MM.1S (cell line): ENCODE measurements at regions not wholly inside any gene's neighbourhood (a gene's known extent, or its start where the extent isn't known, plus 50 kb on each side); places are given as distances from the start of the nearest gene placed in this dataset.

Experiments
- DNase-seq: peaks from one replicate; pipeline ENCODE4 v3.0.0-alpha.2; 2015
- H2AFZ ChIP-seq: fragments of 300-600 bp; sonication (generic); 2 replicates; pipeline ENCODE4 v1.6.0; 2016; ENCODE audit warnings: antibody characterized with exemption, low read length
- H3F3A ChIP-seq: fragments of 300-600 bp; sonication (generic); 2 replicates; pipeline ENCODE4 v1.6.1; 2016; ENCODE audit warnings: mild to moderate bottlenecking, antibody characterized with exemption, low read length, moderate library complexity, mixed read lengths; ENCODE audit not compliant: insufficient read depth
- H3K27ac ChIP-seq: fragments of 300-600 bp; sonication (generic); 2 replicates; pipeline ENCODE4 v1.5.1; 2016; ENCODE audit warnings: mild to moderate bottlenecking, low read length
- H3K27me3 ChIP-seq: fragments of 300-600 bp; sonication (generic); replicated peaks from 2 replicates; pipeline ENCODE4 v1.6.0; 2016; ENCODE audit warnings: low read length; ENCODE audit not compliant: insufficient read depth
- H3K36me3 ChIP-seq: fragments of 300-600 bp; sonication (generic); replicated peaks from 2 replicates; pipeline ENCODE4 v1.6.1; 2016; ENCODE audit warnings: mild to moderate bottlenecking, low read length, mixed read lengths; ENCODE audit not compliant: insufficient read depth
- H3K4me1 ChIP-seq: fragments of 300-600 bp; sonication (generic); 2 replicates; pipeline ENCODE4 v1.6.1; 2016; ENCODE audit warnings: low read length, mixed read lengths
- H3K4me2 ChIP-seq: fragments of 300-600 bp; sonication (generic); 2 replicates; pipeline ENCODE4 v1.6.0; 2016; ENCODE audit warnings: low read depth, low read length
- H3K4me3 ChIP-seq: fragments of 300-600 bp; sonication (generic); 2 replicates; pipeline ENCODE4 v1.5.1; 2016; ENCODE audit warnings: low read length, mixed read lengths
- H3K79me2 ChIP-seq: fragments of 300-600 bp; sonication (generic); 2 replicates; pipeline ENCODE4 v1.6.1; 2016; ENCODE audit warnings: mixed run types, low read length, mixed read lengths
- H3K9ac ChIP-seq: fragments of 300-600 bp; sonication (generic); 2 replicates; pipeline ENCODE4 v1.6.1; 2016; ENCODE audit warnings: low read length, mixed read lengths
- H3K9me2 ChIP-seq: fragments of 300-600 bp; sonication (generic); replicated peaks from 2 replicates; pipeline ENCODE4 v1.6.1; 2016; ENCODE audit warnings: mild to moderate bottlenecking, low read length, mixed read lengths; ENCODE audit not compliant: insufficient read depth
- H3K9me3 ChIP-seq: fragments of 300-600 bp; sonication (generic); replicated peaks from 2 replicates; pipeline ENCODE4 v1.6.1; 2016; ENCODE audit warnings: mild to moderate bottlenecking, low read length, mixed read lengths; ENCODE audit not compliant: insufficient read depth
- H4K20me1 ChIP-seq: fragments of 300-600 bp; sonication (generic); 2 replicates; pipeline ENCODE4 v1.6.1; 2016; ENCODE audit warnings: mild to moderate bottlenecking, low read length, moderate library complexity, mixed read lengths; ENCODE audit not compliant: insufficient read depth
- CTCF ChIP-seq: fragments of 300-600 bp; sonication (generic); IDR thresholded peaks from 2 replicates; pipeline ENCODE4 v1.5.1; 2016; ENCODE audit warnings: antibody characterized with exemption, low read length, mixed read lengths
- EZH2 ChIP-seq: fragments of 300-600 bp; sonication (generic); optimal IDR thresholded peaks from 2 replicates; pipeline ENCODE3; 2017; ENCODE audit warnings: low read depth, mild to moderate bottlenecking, antibody characterized with exemption, low read length, mixed read lengths
- EZH2phosphoT487 ChIP-seq: fragments of 300-600 bp; sonication (generic); IDR thresholded peaks from 2 replicates; pipeline ENCODE4 v1.6.1; 2018; ENCODE audit warnings: antibody characterized with exemption, low read length

GRCh38 chr13:47798194-47798593 is 202.9 kb downstream of the SUCLA2 start:
- no peak for DNase-seq
- Histone ChIP-seq H3K4me1 (no peaks in the 10 kb centered on the region), H3K36me3 (no peaks in the 10 kb centered on the region), H3F3A (no peaks in the 10 kb centered on the region), H2AFZ (no peak overlapping the region), H3K79me2 (no peaks in the 10 kb centered on the region), H3K9ac (no peak overlapping the region), H3K9me3 (no peaks in the 10 kb centered on the region), H3K4me3 (no peak overlapping the region), H4K20me1 (no peaks in the 10 kb centered on the region), H3K27ac (no peak overlapping the region), H3K4me2 (no peak overlapping the region), H3K9me2 (no peaks in the 10 kb centered on the region), H3K27me3 (no peaks in the 10 kb centered on the region)
- TF ChIP-seq CTCF (no peak), EZH2phosphoT487 (no peak), EZH2 (no peak)

- no peaks in the 10 kb centered on the region for H3K9me3 ChIP-seq
- H3K9ac ChIP-seq, result no peak overlapping the region
- no peak for DNase-seq
- no peaks in the 10 kb centered on the region for H3K9me2 ChIP-seq
- H3K36me3 ChIP-seq, result no peaks in the 10 kb centered on the region
- no peak for TF ChIP-seq EZH2
- TF ChIP-seq EZH2phosphoT487, result no peak
- no peak for TF ChIP-seq CTCF
- H3K4me3 ChIP-seq, result no peak overlapping the region
- no peaks in the 10 kb centered on the region for H4K20me1 ChIP-seq
- H3K27ac ChIP-seq, result no peak overlapping the region
- H2AFZ ChIP-seq, result no peak overlapping the region
- no peaks in the 10 kb centered on the region for H3F3A ChIP-seq
- H3K27me3 ChIP-seq, result no peaks in the 10 kb centered on the region
- no peaks in the 10 kb centered on the region for H3K4me1 ChIP-seq
- no peaks in the 10 kb centered on the region for H3K79me2 ChIP-seq
- no peak overlapping the region for H3K4me2 ChIP-seq
Observed at GRCh38 chr13:47796816-47797215, 204.3 kb downstream of the SUCLA2 start.

- no peaks in the 10 kb centered on the region for H3K36me3 ChIP-seq
- no peaks in the 10 kb centered on the region for H3K9me2 ChIP-seq
- no peaks in the 10 kb centered on the region for H3F3A ChIP-seq
- no peak overlapping the region for H3K4me2 ChIP-seq
- no peaks in the 10 kb centered on the region for H3K79me2 ChIP-seq
- no peak overlapping the region for H3K27ac ChIP-seq
- no peaks in the 10 kb centered on the region for H3K27me3 ChIP-seq
- no peak for TF ChIP-seq EZH2
- peak; percentile 19; the same call in 1 of the 2 replicates for TF ChIP-seq CTCF
- TF ChIP-seq EZH2phosphoT487, result no peak
- H3K4me3 ChIP-seq, result no peak overlapping the region
- H3K9ac ChIP-seq, result no peak overlapping the region
- no peaks in the 10 kb centered on the region for H3K4me1 ChIP-seq
- no peaks in the 10 kb centered on the region for H3K9me3 ChIP-seq
- DNase-seq, result no peak
- no peak overlapping the region for H2AFZ ChIP-seq
- no peaks in the 10 kb centered on the region for H4K20me1 ChIP-seq
Observed at GRCh38 chr13:47794963-47795362, 206.1 kb downstream of the SUCLA2 start.
